T-helper 17 cell (primary cell): ENCODE measurements at regions not wholly inside any gene's neighbourhood (a gene's known extent, or its start where the extent isn't known, plus 50 kb on each side); places are given as distances from the start of the nearest gene placed in this dataset.
"Not testable (repeated sequence)": the region's sequence is repeated elsewhere in the genome, so short reads cannot be mapped to it uniquely, and the experiment has no call there.

ENCODE experiments used
- ATAC-seq: fragments of 150-1000 bp; cut with Tn5 transposase; 2 replicates; pipeline ENCODE4 v1.10.0; 2021; ENCODE audit warnings: mild to moderate bottlenecking, moderate library complexity
- DNase-seq, 3 donors: peaks; one replicate each; pipeline versions ENCODE4 v3.0.0 to v3.0.0-alpha.2; 2020 to 2021
- H3K9me3 ChIP-seq: one replicate; pipeline ENCODE4 v1.7.0; 2013; ENCODE audit warnings: low read length, mild to moderate bottlenecking; ENCODE audit not compliant: control insufficient read depth, poor library complexity, severe bottlenecking
- H3K27ac Mint-ChIP-seq: one replicate; pipeline ENCODE4 v1.8.0; 2022; ENCODE audit warnings: mild to moderate bottlenecking, moderate library complexity, mixed read lengths
- H3K27me3 Mint-ChIP-seq: one replicate; pipeline ENCODE4 v1.8.0; 2022; ENCODE audit warnings: mixed read lengths
- H3K36me3 Mint-ChIP-seq: one replicate; pipeline ENCODE4 v1.8.0; 2022; ENCODE audit warnings: low read depth, mixed read lengths
- H3K4me1 Mint-ChIP-seq: one replicate; pipeline ENCODE4 v1.8.0; 2022; ENCODE audit warnings: mild to moderate bottlenecking, mixed read lengths
- H3K4me3 Mint-ChIP-seq: one replicate; pipeline ENCODE4 v1.8.0; 2022; ENCODE audit warnings: mild to moderate bottlenecking, moderate library complexity, mixed read lengths

- Mint-ChIP-seq H3K4me3 (no peak overlapping the region), H3K27me3 (no peaks in the 10 kb centered on the region), H3K27ac (peak overlapping the region; percentile 44), H3K36me3 (peaks cover 3% of the 10 kb centered on the region), H3K4me1 (peaks cover 6% of the 10 kb centered on the region)
- ATAC-seq, result no peak
- DNase-seq, result no peak
- no peaks in the 10 kb centered on the region for H3K9me3 ChIP-seq
Observed at GRCh38 chr22:49512487-49513165, 315.0 kb downstream of the BRD1 start.

GRCh38 chr22:49511393-49512189 is 316.1 kb downstream of the BRD1 start:
- DNase-seq, ATAC-seq, H3K36me3 Mint-ChIP-seq, H3K4me1 Mint-ChIP-seq, H3K27me3 Mint-ChIP-seq, H3K9me3 ChIP-seq: not testable (repeated sequence)
- H3K27ac Mint-ChIP-seq, result peak overlapping the region; percentile 44
- H3K4me3 Mint-ChIP-seq, result peak overlapping the region; percentile 42

- ATAC-seq (no peak), DNase-seq (no peak)
- Mint-ChIP-seq H3K4me3 (no peak overlapping the region), H3K27me3 (no peaks in the 10 kb centered on the region), H3K27ac (peak overlapping the region; percentile 27), H3K4me1 (peaks cover 4% of the 10 kb centered on the region), H3K36me3 (peaks cover 3% of the 10 kb centered on the region)
- no peaks in the 10 kb centered on the region for H3K9me3 ChIP-seq
Observed at GRCh38 chr22:49510718-49511117, 317.0 kb downstream of the BRD1 start.

GRCh38 chr22:49509016-49509415 is 318.7 kb downstream of the BRD1 start:
- Mint-ChIP-seq H3K27ac (no peak overlapping the region), H3K4me3 (no peak overlapping the region), H3K4me1 (peaks cover 3% of the 10 kb centered on the region), H3K27me3 (no peaks in the 10 kb centered on the region), H3K36me3 (peaks cover 3% of the 10 kb centered on the region)
- DNase-seq, result no peak
- no peaks in the 10 kb centered on the region for H3K9me3 ChIP-seq
- ATAC-seq, result no peak

- Mint-ChIP-seq H3K4me3 (no peak overlapping the region), H3K4me1 (peaks cover 3% of the 10 kb centered on the region), H3K36me3 (peaks cover 3% of the 10 kb centered on the region), H3K27ac (no peak overlapping the region), H3K27me3 (no peaks in the 10 kb centered on the region)
- no peak for DNase-seq
- H3K9me3 ChIP-seq, result no peaks in the 10 kb centered on the region
- no peak for ATAC-seq
Observed at GRCh38 chr22:49508561-49508960, 319.1 kb downstream of the BRD1 start.

- no peaks in the 10 kb centered on the region for H3K9me3 ChIP-seq
- Mint-ChIP-seq H3K27me3 (no peaks in the 10 kb centered on the region), H3K36me3 (peaks cover 3% of the 10 kb centered on the region), H3K27ac (no peak overlapping the region), H3K4me1 (peaks cover 3% of the 10 kb centered on the region), H3K4me3 (no peak overlapping the region)
- no peak for ATAC-seq
- no peak for DNase-seq
Observed at GRCh38 chr22:49507607-49508292, 319.9 kb downstream of the BRD1 start.

GRCh38 chr22:49506010-49506400 is 321.7 kb downstream of the BRD1 start:
- H3K36me3 Mint-ChIP-seq, result peaks cover 2% of the 10 kb centered on the region
- peaks cover 2% of the 10 kb centered on the region for H3K4me1 Mint-ChIP-seq
- no peak overlapping the region for H3K27ac Mint-ChIP-seq
- no peaks in the 10 kb centered on the region for H3K27me3 Mint-ChIP-seq
- H3K4me3 Mint-ChIP-seq, result no peak overlapping the region
- no peak for ATAC-seq
- DNase-seq, result no peak
- no peaks in the 10 kb centered on the region for H3K9me3 ChIP-seq

GRCh38 chr22:49505337-49506009 is 322.2 kb downstream of the BRD1 start:
- no peak overlapping the region for H3K27ac Mint-ChIP-seq
- no peak for ATAC-seq
- no peaks in the 10 kb centered on the region for H3K36me3 Mint-ChIP-seq
- H3K4me1 Mint-ChIP-seq, result no peaks in the 10 kb centered on the region
- no peak for DNase-seq
- no peaks in the 10 kb centered on the region for H3K9me3 ChIP-seq
- H3K27me3 Mint-ChIP-seq, result no peaks in the 10 kb centered on the region
- H3K4me3 Mint-ChIP-seq, result no peak overlapping the region

GRCh38 chr22:49503896-49504521 is 323.7 kb downstream of the BRD1 start:
- Mint-ChIP-seq H3K36me3 (no peaks in the 10 kb centered on the region), H3K4me3 (no peak overlapping the region), H3K27ac (no peak overlapping the region), H3K27me3 (no peaks in the 10 kb centered on the region), H3K4me1 (no peaks in the 10 kb centered on the region)
- no peak for DNase-seq
- ATAC-seq, result no peak
- no peaks in the 10 kb centered on the region for H3K9me3 ChIP-seq

GRCh38 chr22:49503321-49503720 is 324.4 kb downstream of the BRD1 start:
- ATAC-seq, result no peak
- Mint-ChIP-seq H3K4me3 (no peak overlapping the region), H3K36me3 (no peaks in the 10 kb centered on the region)

GRCh38 chr22:49502126-49502826 is 325.4 kb downstream of the BRD1 start:
- no peaks in the 10 kb centered on the region for H3K36me3 Mint-ChIP-seq
- no peaks in the 10 kb centered on the region for H3K4me1 Mint-ChIP-seq
- peak overlapping the region; percentile 15 for H3K4me3 Mint-ChIP-seq
- H3K27ac Mint-ChIP-seq, result no peak overlapping the region
- DNase-seq (no peak), ATAC-seq (peak; percentile 33)
- no peaks in the 10 kb centered on the region for H3K9me3 ChIP-seq
- no peaks in the 10 kb centered on the region for H3K27me3 Mint-ChIP-seq

More at GRCh38 chr22:49503321-49503720, 324.4 kb downstream of the BRD1 start:
- Mint-ChIP-seq H3K4me1 (no peaks in the 10 kb centered on the region), H3K27ac (no peak overlapping the region), H3K27me3 (no peaks in the 10 kb centered on the region)
- no peaks in the 10 kb centered on the region for H3K9me3 ChIP-seq
- no peak for DNase-seq

GRCh38 chr22:49500942-49501395 is 326.7 kb downstream of the BRD1 start:
- H3K27ac Mint-ChIP-seq, result no peak overlapping the region
- no peak overlapping the region for H3K4me3 Mint-ChIP-seq
- H3K9me3 ChIP-seq, result no peaks in the 10 kb centered on the region
- ATAC-seq, result no peak
- DNase-seq, result no peak
- H3K36me3 Mint-ChIP-seq, result no peaks in the 10 kb centered on the region
- no peaks in the 10 kb centered on the region for H3K27me3 Mint-ChIP-seq
- no peaks in the 10 kb centered on the region for H3K4me1 Mint-ChIP-seq
